GM12875 (cell line): ENCODE measurements at regions not wholly inside any gene's neighbourhood (a gene's known extent, or its start where the extent isn't known, plus 50 kb on each side); places are given as distances from the start of the nearest gene placed in this dataset.
"Not testable (repeated sequence)": the region's sequence is repeated elsewhere in the genome, so short reads cannot be mapped to it uniquely, and the experiment has no call there.

Source experiments
- H3K4me3 ChIP-seq: one replicate; pipeline ENCODE4 v1.5.1; 2011; ENCODE audit warnings: low read depth, low read length, control low read depth
- CTCF ChIP-seq: IDR thresholded peaks from 2 replicates; pipeline ENCODE4 v1.5.1; 2011; ENCODE audit warnings: low read depth, mild to moderate bottlenecking, control low read depth, inconsistent platforms, low read length, moderate library complexity, borderline replicate concordance; ENCODE audit not compliant: insufficient read depth

GRCh38 chr11:71129624-71130023 lies 122.8 kb downstream of the SHANK2 start:
- no peak overlapping the region for H3K4me3 ChIP-seq
- no peak for TF ChIP-seq CTCF

DNA sequence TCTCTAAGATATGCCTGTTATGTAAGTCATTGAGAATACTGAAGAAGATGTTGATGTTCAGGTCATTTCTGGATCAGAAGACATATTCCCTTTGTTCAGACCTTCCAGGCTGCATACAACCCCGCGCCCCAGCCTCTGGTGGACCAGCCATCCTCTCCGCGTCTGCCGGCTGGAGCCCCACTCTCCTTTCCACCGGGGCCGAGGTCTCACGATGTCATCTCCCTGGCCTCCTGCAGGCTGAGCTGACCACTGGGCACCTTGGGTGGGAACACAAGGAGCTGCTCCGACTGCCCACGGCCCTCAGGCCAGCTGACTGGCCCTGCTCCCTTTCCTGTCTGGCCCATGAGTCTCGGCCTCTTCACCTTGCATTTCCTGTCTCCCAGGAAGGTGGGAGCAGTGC lies 124.6 kb downstream of the SHANK2 start:
- no peak overlapping the region for H3K4me3 ChIP-seq
- no peak for TF ChIP-seq CTCF

DNA sequence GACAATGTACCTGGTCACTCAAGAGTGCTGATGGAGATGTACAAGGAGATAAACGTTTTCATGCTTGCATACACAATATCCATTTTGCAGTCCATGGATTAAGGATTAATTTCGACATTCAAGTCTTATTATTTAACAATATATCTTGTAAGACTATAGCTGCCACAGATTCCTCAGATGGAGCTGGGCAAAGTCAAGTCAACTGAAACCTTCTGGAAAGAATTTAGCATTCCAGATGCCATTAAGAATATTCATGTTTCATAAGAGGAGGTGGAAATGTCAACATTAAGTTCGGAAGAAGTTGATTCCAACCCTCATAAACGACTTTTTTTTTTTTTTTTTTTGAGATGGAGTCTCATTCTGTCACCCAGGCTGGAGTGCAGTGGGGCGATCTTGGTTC lies 126.0 kb downstream of the SHANK2 start:
- H3K4me3 ChIP-seq, result not testable (repeated sequence)

- TF ChIP-seq CTCF, result no peak
- no peak overlapping the region for H3K4me3 ChIP-seq
Measured at GRCh38 chr11:71125150-71125549, 127.2 kb downstream of the SHANK2 start.

- no peak overlapping the region for H3K4me3 ChIP-seq
- TF ChIP-seq CTCF, result no peak
Measured at GRCh38 chr11:71124127-71124526, 128.2 kb downstream of the SHANK2 start.

DNA sequence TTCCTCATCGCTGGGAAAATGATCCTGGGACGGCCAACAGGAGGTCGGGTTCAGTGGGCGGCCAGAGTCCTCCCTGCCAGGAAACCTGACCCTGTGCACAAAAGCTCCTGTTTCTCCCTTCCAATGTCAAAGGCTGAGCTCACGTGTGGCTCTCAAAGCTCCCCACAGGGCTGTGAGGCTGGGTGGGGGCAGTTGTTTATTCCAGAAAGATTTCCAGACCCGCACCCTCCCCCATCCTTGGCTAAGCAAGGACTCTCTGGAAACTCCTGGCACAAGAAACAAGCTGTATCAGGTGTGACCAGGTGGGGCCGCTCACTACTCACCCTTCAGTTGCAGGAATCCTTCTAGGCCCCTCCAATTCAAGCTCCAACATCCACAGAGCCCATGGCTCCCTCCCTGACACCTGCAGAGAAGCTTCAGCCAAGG lies 131.9 kb downstream of the SHANK2 start:
- H3K4me3 ChIP-seq, result no peak overlapping the region
- TF ChIP-seq CTCF, result no peak

DNA sequence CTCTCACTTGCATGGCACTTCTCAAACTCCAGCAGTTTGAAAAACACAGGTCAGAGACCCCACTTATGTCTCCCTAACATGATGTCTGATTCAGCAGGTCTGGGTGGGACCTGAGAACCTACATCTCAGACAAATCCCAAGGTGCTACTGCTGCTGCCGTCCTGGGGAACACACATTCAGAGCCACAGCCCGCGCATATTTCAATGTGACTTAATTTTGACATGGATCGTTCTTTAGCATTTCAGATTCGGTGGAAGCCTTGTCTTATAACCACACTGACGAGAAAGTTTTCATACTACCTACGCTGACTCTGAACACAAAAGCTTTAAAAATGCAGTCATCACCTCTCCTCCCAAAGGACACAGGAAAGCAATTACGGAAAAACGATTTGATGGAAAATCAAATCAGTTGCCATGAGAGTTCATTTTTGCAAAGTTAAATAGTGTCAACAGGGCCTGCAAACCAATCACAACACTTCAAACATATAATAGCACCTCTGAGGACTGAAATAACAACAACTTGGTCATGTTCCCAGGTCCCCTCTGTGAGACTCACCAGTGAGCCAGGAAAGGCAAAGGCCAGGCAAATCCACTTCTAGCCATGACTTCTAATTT lies 132.6 kb downstream of the SHANK2 start:
- H3K4me3 ChIP-seq, result no peak overlapping the region
- TF ChIP-seq CTCF, result no peak
